Activated T-cell treated with anti-CD3 and anti-CD28 coated beads, Interleukin-2, amount 50 U/mL, for 24 hours (primary cell): ENCODE measurements at regions not wholly inside any gene's neighbourhood (a gene's known extent, or its start where the extent isn't known, plus 50 kb on each side); places are given as distances from the start of the nearest gene placed in this dataset.
A peak's percentile ranks its signal among the peaks of the same experiment; 100 is the strongest.
"Not testable (repeated sequence)": the region's sequence is repeated elsewhere in the genome, so short reads cannot be mapped to it uniquely, and the experiment has no call there.

Experiments
- DNase-seq: peaks from one replicate; pipeline ENCODE4 v3.0.0-alpha.2; 2020
- H3K27ac Mint-ChIP-seq: 2 replicates; pipeline ENCODE4 v1.8.0; 2020; ENCODE audit warnings: mild to moderate bottlenecking, mixed read lengths
- H3K27me3 Mint-ChIP-seq: 2 replicates; pipeline ENCODE4 v1.8.0; 2020; ENCODE audit warnings: mixed read lengths
- H3K36me3 Mint-ChIP-seq: 2 replicates; pipeline ENCODE4 v1.8.0; 2020; ENCODE audit warnings: low read depth, mixed read lengths
- H3K4me1 Mint-ChIP-seq: 2 replicates; pipeline ENCODE4 v1.8.0; 2020; ENCODE audit warnings: low read depth, mixed read lengths
- H3K4me3 Mint-ChIP-seq: 2 replicates; pipeline ENCODE4 v1.8.0; 2020; ENCODE audit warnings: mild to moderate bottlenecking, moderate library complexity, mixed read lengths
- H3K9me3 Mint-ChIP-seq: 2 replicates; pipeline ENCODE4 v1.8.0; 2020; ENCODE audit warnings: mixed read lengths

GRCh38 chr6:170149681-170150589 is 140.9 kb downstream of the DLL1 start:
- H3K9me3 Mint-ChIP-seq: peaks cover under 1% of the 10 kb centered on the region
- DNase-seq: no peak
- H3K4me1 Mint-ChIP-seq: peaks cover 48% of the 10 kb centered on the region
- peaks cover under 1% of the 10 kb centered on the region for H3K36me3 Mint-ChIP-seq
- peaks cover 39% of the 10 kb centered on the region for H3K27me3 Mint-ChIP-seq
- H3K27ac Mint-ChIP-seq: no peak overlapping the region
- no peak overlapping the region for H3K4me3 Mint-ChIP-seq

DNA sequence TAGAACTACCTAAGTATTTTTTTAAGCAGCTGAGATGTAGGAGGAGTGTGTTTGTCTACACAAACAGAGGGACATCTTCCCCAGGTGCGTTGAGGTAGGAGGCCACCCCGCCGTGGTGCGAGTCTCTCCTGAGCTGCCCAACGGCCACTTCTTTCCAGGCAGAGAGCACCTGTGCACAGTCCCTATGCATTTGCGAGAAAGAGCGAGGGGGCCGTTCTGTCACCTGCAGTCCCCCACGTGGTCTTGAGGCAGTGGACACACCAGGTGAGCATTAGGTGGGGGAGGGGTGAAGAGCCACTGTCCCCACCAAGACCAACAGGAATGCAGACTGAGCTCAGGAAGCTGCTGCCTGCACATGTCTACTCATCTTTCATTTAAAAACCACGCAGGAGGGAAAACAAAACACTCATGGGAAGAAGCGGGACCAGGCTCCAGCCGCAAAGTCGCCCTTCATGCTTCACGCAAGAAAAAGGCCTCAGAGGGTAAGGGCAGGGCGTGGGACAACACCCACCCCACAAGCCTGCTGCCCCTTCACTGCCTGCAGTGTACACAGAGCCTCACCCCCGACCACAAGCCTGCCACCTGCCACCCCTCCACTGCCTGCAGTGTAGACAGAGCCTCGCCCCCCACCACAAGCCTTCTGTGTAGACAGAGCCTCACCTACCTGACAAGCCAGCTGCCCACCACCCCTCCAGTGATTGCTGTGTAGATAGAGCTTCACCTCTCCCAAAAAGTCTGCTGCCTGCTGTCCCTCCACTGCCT is 142.0 kb downstream of the DLL1 start:
- H3K4me3 Mint-ChIP-seq: peak overlapping the region; percentile 65
- no peak overlapping the region for H3K27ac Mint-ChIP-seq
- H3K9me3 Mint-ChIP-seq: peaks cover 7% of the 10 kb centered on the region
- H3K27me3 Mint-ChIP-seq: peaks cover 38% of the 10 kb centered on the region
- DNase-seq: no peak
- peaks cover 55% of the 10 kb centered on the region for H3K4me1 Mint-ChIP-seq
- peaks cover 5% of the 10 kb centered on the region for H3K36me3 Mint-ChIP-seq

DNA sequence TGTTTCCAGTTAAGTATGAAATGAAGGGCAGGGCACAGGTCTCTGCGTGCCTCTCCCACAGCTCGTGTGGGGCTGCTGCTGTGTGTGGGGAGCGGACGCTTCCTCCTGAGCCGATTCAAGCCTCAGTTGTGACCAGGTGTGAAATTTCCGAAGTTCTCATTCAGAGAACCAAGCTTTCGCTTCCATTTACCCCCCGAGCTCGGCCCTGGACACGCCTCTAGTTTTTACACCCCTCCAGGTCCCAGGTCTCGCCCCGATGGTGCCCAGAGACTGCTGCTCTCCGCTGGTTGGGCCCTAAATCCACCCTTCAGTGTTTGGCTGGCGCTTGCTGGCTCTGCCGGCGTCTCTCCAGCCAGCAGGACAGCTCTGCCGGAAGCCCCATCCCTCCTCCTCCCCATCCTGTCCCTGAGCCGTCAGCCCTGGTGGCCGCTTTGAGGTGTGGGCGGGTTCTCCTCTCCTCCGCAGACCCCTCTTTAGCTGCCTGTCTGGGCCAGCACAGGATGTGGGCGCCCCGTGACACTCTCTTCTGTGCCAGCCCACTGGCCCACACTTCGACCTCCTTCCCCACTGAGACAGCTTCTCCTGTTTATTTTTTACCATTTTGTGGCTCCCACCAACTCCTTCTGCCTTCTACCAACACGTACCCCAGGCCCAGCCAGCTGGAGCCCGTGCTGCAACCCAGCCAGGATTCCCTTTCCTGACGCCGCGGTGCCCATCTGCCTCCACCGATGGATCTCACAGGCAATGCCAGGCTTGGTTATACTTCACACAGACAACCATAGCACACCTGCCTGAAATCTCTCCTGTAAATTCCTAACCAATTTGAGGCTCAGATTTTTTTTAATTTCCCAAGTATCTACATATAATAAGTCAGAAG is 142.8 kb downstream of the DLL1 start:
- peak overlapping the region; percentile 65 for H3K4me3 Mint-ChIP-seq
- DNase-seq: peak; percentile 71
- peaks cover 35% of the 10 kb centered on the region for H3K27me3 Mint-ChIP-seq
- peaks cover 55% of the 10 kb centered on the region for H3K4me1 Mint-ChIP-seq
- H3K27ac Mint-ChIP-seq: peak overlapping the region; percentile 88
- peaks cover 12% of the 10 kb centered on the region for H3K9me3 Mint-ChIP-seq
- H3K36me3 Mint-ChIP-seq: peaks cover 5% of the 10 kb centered on the region

GRCh38 chr6:170147056-170147787 is 143.7 kb downstream of the DLL1 start:
- peaks cover 13% of the 10 kb centered on the region for H3K9me3 Mint-ChIP-seq

DNA sequence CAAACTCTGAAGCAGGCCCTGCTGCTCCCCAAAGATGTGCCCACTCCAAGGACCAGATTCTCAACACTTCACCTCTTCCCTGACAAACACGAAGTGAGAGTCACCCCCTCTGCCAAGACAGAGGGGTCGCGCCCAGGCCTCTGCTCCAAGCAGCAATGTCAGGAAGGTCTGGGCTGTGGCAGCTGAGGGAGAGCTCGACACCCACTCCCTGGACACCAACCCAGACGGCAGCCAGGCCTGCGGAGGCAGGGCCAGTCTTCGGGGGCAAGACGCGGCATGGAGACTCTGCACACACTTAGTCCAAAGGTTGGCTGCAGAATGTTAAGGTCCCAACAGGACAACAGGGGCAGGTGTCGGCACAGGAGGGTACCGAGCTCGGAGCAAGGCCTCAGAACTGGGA is 144.2 kb downstream of the DLL1 start:
- peaks cover 5% of the 10 kb centered on the region for H3K36me3 Mint-ChIP-seq
- H3K9me3 Mint-ChIP-seq: peaks cover 13% of the 10 kb centered on the region
- H3K27ac Mint-ChIP-seq: peak overlapping the region; percentile 68
- peaks cover 49% of the 10 kb centered on the region for H3K4me1 Mint-ChIP-seq
- H3K27me3 Mint-ChIP-seq: peaks cover 22% of the 10 kb centered on the region
- no peak overlapping the region for H3K4me3 Mint-ChIP-seq
- DNase-seq: no peak

More at GRCh38 chr6:170147056-170147787, 143.7 kb downstream of the DLL1 start:
- H3K27ac Mint-ChIP-seq: peak overlapping the region; percentile 88
- peak overlapping the region; percentile 65 for H3K4me3 Mint-ChIP-seq
- H3K36me3 Mint-ChIP-seq: peaks cover 5% of the 10 kb centered on the region
- peaks cover 49% of the 10 kb centered on the region for H3K4me1 Mint-ChIP-seq
- H3K27me3 Mint-ChIP-seq: peaks cover 28% of the 10 kb centered on the region
- peak; percentile 35 for DNase-seq

- Mint-ChIP-seq H3K9me3 (peaks cover 13% of the 10 kb centered on the region), H3K4me1 (peaks cover 49% of the 10 kb centered on the region), H3K27me3 (peaks cover 17% of the 10 kb centered on the region), H3K27ac (peak overlapping the region; percentile 68)
- not testable (repeated sequence) for H3K36me3 Mint-ChIP-seq, H3K4me3 Mint-ChIP-seq, DNase-seq
These were observed 144.7 kb downstream of the DLL1 start for GRCh38 chr6:170146131-170146530.

DNA sequence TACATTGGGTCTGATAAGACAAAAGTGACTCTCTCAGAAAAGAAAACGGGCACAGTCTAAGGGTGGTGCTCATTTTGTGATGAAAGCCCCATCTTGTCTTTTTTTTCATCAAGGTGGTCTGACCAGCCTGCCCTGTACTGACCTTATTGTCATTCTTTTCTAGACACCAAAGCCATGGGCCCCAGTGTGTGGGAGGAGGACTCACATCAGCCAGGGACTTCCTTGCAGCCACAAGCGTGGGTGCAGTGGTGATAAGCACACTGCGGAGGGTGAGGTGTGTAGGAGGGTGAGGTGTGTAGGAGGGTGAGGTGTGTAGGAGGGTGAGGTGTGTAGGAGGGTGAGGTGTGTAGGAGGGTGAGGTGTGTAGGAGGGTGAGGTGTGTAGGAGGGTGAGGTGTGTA is 145.2 kb downstream of the DLL1 start:
- Mint-ChIP-seq H3K4me1 (peaks cover 49% of the 10 kb centered on the region), H3K27ac (peak overlapping the region; percentile 76), H3K27me3 (peaks cover 14% of the 10 kb centered on the region), H3K9me3 (peaks cover 13% of the 10 kb centered on the region)
- DNase-seq, H3K36me3 Mint-ChIP-seq, H3K4me3 Mint-ChIP-seq: not testable (repeated sequence)

- Mint-ChIP-seq H3K9me3 (peaks cover 13% of the 10 kb centered on the region), H3K27ac (peak overlapping the region; percentile 76), H3K4me3 (no peak overlapping the region), H3K27me3 (peaks cover 9% of the 10 kb centered on the region), H3K4me1 (peaks cover 49% of the 10 kb centered on the region), H3K36me3 (peaks cover 5% of the 10 kb centered on the region)
- no peak for DNase-seq
These were observed 145.6 kb downstream of the DLL1 start for GRCh38 chr6:170145272-170145592.

GRCh38 chr6:170144571-170145271 is 146.2 kb downstream of the DLL1 start:
- no peak overlapping the region for H3K4me3 Mint-ChIP-seq
- H3K27ac Mint-ChIP-seq: peak overlapping the region; percentile 44
- no peak for DNase-seq
- H3K9me3 Mint-ChIP-seq: peaks cover 13% of the 10 kb centered on the region
- peaks cover 4% of the 10 kb centered on the region for H3K27me3 Mint-ChIP-seq
- peaks cover 5% of the 10 kb centered on the region for H3K36me3 Mint-ChIP-seq
- H3K4me1 Mint-ChIP-seq: peaks cover 47% of the 10 kb centered on the region

DNA sequence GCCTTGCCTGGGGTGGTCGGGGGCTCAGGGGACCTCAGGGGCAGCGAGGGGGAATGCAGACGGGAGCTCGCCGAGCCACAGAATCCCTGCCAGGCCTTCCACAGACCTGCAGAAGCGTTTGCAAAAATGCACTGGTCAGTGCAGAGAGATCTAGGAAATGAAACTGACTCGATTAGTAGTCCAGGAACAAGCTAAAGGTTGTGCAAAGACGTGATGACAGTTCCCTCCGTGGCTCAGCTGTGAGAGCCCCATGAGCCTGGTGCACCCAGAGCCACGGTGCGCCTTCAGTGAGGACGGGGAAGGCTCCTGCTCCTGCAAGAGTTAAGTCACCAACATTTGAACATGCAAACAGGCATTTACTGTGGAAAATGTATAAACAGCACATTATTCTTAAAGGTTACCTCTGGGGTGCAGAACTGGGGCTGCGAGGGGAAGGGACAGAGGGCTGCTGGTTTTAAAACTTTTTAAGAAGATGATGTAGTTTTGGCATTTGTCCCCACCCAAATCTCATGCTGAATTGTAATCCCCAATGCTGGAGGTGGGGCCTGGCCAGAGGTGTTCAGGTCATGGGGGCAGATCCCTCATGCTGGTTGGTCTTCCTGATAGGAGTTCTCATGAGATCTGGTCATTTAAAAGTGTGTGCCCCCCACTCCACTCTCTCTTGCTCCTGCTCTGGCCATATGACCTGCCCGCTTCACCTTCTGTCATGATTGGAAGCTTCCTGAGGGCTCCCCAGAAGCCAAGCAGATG is 147.3 kb downstream of the DLL1 start:
- H3K36me3 Mint-ChIP-seq: peaks cover 5% of the 10 kb centered on the region
- H3K27ac Mint-ChIP-seq: no peak overlapping the region
- H3K4me3 Mint-ChIP-seq: no peak overlapping the region
- peaks cover 3% of the 10 kb centered on the region for H3K27me3 Mint-ChIP-seq
- peaks cover 13% of the 10 kb centered on the region for H3K9me3 Mint-ChIP-seq
- H3K4me1 Mint-ChIP-seq: peaks cover 38% of the 10 kb centered on the region
- DNase-seq: no peak

- no peak overlapping the region for H3K4me3 Mint-ChIP-seq
- peaks cover 3% of the 10 kb centered on the region for H3K27me3 Mint-ChIP-seq
- H3K36me3 Mint-ChIP-seq: peaks cover 5% of the 10 kb centered on the region
- H3K4me1 Mint-ChIP-seq: peaks cover 28% of the 10 kb centered on the region
- H3K27ac Mint-ChIP-seq: no peak overlapping the region
- peaks cover 13% of the 10 kb centered on the region for H3K9me3 Mint-ChIP-seq
- DNase-seq: no peak
These were observed 148.3 kb downstream of the DLL1 start for GRCh38 chr6:170142559-170142958.

DNA sequence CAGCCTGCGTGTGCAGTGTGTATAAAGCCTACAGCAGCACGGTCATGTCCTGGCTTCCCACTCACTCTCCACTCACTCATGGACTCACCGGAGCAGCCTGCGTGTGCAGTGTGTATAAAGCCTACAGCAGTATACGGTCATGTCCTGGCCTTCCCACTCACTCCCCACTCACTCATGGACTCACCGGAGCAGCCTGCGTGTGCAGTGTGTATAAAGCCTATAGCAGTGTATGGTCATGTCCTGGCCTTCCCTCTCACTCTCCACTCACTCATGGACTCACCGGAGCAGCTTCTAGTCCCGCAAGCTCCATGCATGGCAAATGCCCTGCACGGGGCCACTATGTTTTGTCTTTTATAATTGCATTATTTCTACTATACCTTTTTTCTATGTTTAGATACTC is 149.8 kb downstream of the DLL1 start:
- H3K27ac Mint-ChIP-seq, H3K4me3 Mint-ChIP-seq, H3K36me3 Mint-ChIP-seq, H3K27me3 Mint-ChIP-seq: not testable (repeated sequence)
- Mint-ChIP-seq H3K9me3 (peaks cover 13% of the 10 kb centered on the region), H3K4me1 (peaks cover 15% of the 10 kb centered on the region)
- DNase-seq: peak; percentile 6

DNA sequence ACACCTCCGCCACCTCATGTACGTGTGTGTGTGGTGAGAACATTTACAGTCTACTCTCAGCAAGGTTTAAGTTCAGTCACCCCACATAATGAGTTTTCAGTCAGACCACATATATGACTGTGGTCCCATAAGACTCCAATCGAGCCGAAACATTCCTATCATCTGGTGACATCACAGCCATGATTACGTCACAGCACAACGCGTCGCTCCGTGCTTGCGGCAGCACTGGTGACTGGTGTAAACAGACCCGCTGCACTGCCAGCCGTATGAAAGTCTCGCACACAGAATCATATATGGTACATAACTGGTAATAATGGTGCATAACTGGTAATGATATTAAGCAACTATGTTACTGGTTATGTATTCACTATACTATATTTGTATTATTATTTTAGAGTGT is 150.7 kb downstream of the DLL1 start:
- no peak for DNase-seq
- no peak overlapping the region for H3K4me3 Mint-ChIP-seq
- peaks cover 13% of the 10 kb centered on the region for H3K9me3 Mint-ChIP-seq
- H3K27ac Mint-ChIP-seq: no peak overlapping the region
- H3K4me1 Mint-ChIP-seq: peaks cover 8% of the 10 kb centered on the region
- peaks cover 5% of the 10 kb centered on the region for H3K36me3 Mint-ChIP-seq
- H3K27me3 Mint-ChIP-seq: peaks cover 5% of the 10 kb centered on the region
